ENCODE measurements at regions not wholly inside any gene's neighbourhood (a gene's known extent, or its start where the extent isn't known, plus 50 kb on each side); places are given as distances from the start of the nearest gene placed in this dataset.
"Not testable (repeated sequence)": the region's sequence is repeated elsewhere in the genome, so short reads cannot be mapped to it uniquely, and the experiment has no call there.

GRCh38 chr6:127402890-127403617, 56.1 kb downstream of the KIAA0408 start:
- Histone ChIP-seq H3K36me3 (no peaks in the 10 kb centered on the region), H3K4me1 (peaks cover 0 to 16% (median 0%) of the 10 kb centered on the region in 12 donors), H3K9me3 (peaks cover 0 to 5% (median 0%) of the 10 kb centered on the region in 12 donors), H3K27me3 (no peaks in the 10 kb centered on the region), H3K27ac (no peak overlapping the region), H3K4me3 (no peak overlapping the region)
- ATAC-seq (no peak), DNase-seq (no peak)
- no peak for TF ChIP-seq CTCF (IDR thresholded peaks at IDR 0.05)
- no peak for TF ChIP-seq POLR2A (IDR thresholded peaks at IDR 0.05)
- intact Hi-C loops (cut with DNase I) = no loop called here
- WGBS, 4 donors = 33 to 51% (median 42%) methylated on average over 4 of the region's 4 CpGs

- Histone ChIP-seq H3K27me3 (no peaks in the 10 kb centered on the region), H3K9me3 (no peaks in the 10 kb centered on the region), H3K4me3 (no peak overlapping the region), H3K27ac (peak overlapping the region in 3 of 12 donors; percentile 17 to 50 (median 30)), H3K36me3 (no peaks in the 10 kb centered on the region), H3K4me1 (peaks cover 0 to 13% (median 0%) of the 10 kb centered on the region in 12 donors)
- no peak for ATAC-seq
- TF ChIP-seq POLR2A (IDR thresholded peaks at IDR 0.05) (no peak), CTCF (IDR thresholded peaks at IDR 0.05) (no peak)
- 75 to 81% (median 77%) methylated on average over 6 of the region's 6 CpGs for WGBS, 4 donors
- no peak for DNase-seq
- intact Hi-C loops (cut with DNase I) = no loop called here
Measured at GRCh38 chr6:127397729-127398630, 54.6 kb upstream of the ECHDC1 start.

GRCh38 chr6:127397171-127397597, 53.8 kb upstream of the ECHDC1 start:
- intact Hi-C loops (cut with DNase I); ATAC-seq; DNase-seq; H3K27me3 ChIP-seq; H3K9me3 ChIP-seq; H3K4me3 ChIP-seq; H3K27ac ChIP-seq; H3K36me3 ChIP-seq: not testable (repeated sequence)
- WGBS, 4 donors = 46 to 67% (median 50%) methylated on average over 5 of the region's 5 CpGs
- peaks cover 0 to 13% (median 0%) of the 10 kb centered on the region in 12 donors for H3K4me1 ChIP-seq

Measured in heart left ventricle (tissue), 16 donors.